Epithelial cell of proximal tubule (primary cell): ENCODE measurements at regions not wholly inside any gene's neighbourhood (a gene's known extent, or its start where the extent isn't known, plus 50 kb on each side); places are given as distances from the start of the nearest gene placed in this dataset.

Experiments used
- DNase-seq: peaks from one replicate; pipeline ENCODE4 v3.0.0-alpha.2; 2011; ENCODE audit warnings: low read depth
- H3K4me3 ChIP-seq: 2 replicates; pipeline ENCODE4 v1.5.1; 2011; ENCODE audit warnings: low read depth, mild to moderate bottlenecking, low read length
- TF ChIP-seq, protein P1 (sequence below): conservative IDR thresholded peaks from 2 replicates; pipeline ENCODE4 v1.5.1; 2012; ENCODE audit warnings: low read depth, mild to moderate bottlenecking, low read length

DNA sequence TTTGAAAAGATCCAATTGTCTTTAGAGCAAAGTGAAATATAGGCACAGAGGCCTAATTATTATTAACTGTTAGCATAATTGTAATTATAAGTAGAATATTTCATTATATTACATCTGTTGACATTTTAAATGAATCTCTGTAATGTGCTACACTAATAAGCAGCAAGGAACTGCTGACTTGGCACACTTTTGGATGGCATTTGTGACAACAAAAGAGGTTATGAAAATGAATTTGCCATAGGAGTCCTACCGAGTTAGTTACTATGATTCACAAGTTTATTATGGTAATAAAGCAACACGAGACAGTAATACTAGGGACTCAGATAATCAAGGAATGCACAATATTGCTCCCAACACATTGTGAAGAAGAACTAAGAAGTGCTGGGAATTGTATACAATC lies 213.8 kb upstream of the PCDH9 start:
- DNase-seq = no peak
- no peak overlapping the region for H3K4me3 ChIP-seq
- TF ChIP-seq, protein P1, sequence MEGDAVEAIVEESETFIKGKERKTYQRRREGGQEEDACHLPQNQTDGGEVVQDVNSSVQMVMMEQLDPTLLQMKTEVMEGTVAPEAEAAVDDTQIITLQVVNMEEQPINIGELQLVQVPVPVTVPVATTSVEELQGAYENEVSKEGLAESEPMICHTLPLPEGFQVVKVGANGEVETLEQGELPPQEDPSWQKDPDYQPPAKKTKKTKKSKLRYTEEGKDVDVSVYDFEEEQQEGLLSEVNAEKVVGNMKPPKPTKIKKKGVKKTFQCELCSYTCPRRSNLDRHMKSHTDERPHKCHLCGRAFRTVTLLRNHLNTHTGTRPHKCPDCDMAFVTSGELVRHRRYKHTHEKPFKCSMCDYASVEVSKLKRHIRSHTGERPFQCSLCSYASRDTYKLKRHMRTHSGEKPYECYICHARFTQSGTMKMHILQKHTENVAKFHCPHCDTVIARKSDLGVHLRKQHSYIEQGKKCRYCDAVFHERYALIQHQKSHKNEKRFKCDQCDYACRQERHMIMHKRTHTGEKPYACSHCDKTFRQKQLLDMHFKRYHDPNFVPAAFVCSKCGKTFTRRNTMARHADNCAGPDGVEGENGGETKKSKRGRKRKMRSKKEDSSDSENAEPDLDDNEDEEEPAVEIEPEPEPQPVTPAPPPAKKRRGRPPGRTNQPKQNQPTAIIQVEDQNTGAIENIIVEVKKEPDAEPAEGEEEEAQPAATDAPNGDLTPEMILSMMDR = no peak

DNA sequence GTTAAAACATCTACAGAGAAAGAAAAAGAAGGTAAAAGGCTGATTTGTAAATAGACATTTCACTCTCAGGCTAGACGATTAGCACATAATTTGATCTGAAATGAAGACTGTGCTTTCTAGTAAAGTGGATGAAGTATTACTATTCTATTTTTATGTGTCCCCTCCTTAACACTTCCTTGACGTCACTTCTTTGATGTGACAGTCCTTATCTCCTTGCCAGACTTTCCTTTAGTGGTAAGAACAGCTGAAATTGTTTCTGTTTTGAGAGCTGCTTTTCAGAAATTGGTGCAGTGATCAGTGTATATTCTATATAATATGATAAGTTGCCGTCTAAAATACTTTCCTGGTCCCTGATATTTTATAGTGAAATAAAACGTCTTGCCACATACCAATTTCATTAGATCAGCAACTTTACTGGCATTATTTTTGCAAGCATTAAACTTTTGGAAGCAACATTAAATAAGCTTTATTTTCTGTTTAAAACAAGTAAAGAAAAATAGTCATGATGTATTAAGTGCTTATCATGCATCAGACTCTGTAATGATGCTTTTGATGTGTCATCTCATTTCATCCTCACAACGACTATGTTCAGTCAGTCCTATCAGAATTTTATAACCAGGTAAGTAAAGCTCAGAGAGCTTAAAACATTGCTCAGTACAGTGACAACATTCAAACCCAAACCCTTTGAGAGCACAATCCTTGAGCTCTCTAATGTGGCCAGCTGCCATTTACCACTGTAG lies 210.3 kb upstream of the PCDH9 start:
- no peak for DNase-seq

DNA sequence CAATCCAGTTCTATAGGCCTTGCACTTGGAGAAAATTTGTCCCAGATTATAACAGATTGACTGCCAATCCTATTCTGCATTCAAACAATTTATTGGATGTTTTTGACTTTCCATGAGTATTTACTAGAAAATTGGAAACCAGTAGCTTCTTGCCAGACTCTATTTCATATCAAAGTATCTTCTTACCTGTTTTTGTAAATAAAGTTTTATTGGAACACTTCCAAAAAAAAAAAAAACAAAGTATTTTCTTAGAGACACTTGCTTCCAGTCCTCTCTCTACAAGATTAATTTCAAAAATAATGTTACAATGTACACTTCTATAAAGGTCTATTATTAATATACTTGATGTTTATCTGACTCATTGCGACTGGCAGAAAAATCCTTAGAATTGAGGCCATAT lies 209.2 kb upstream of the PCDH9 start:
- no peak for DNase-seq
- no peak overlapping the region for H3K4me3 ChIP-seq
- TF ChIP-seq, protein P1 = no peak

More for the DNA sequence above, 210.3 kb upstream of the PCDH9 start:
- H3K4me3 ChIP-seq = no peak overlapping the region
- TF ChIP-seq, protein P1 = no peak

DNA sequence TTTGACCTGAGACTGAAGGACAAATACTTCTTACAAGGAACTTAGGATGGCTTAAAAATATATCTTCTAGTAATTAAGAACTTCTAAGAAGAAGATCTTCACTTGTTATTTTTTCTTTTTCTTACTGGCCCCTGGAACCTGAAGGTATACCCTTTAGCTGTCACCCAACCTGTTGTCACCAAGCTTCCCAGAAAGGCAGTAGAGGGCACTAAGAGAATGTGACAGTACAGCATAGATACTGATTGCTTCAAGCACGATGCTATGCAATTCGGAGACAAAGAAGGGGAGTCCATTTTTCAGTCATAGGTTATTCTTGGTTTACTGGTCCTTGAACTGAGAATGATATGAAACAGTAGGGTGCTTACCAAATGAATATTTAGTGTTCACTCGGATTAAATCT lies 208.3 kb upstream of the PCDH9 start:
- TF ChIP-seq, protein P1 = peak; percentile 4
- no peak for DNase-seq
- no peak overlapping the region for H3K4me3 ChIP-seq

- TF ChIP-seq, protein P1 = no peak
- DNase-seq = no peak
- H3K4me3 ChIP-seq = no peak overlapping the region
These were observed 207.1 kb upstream of the PCDH9 start for GRCh38 chr13:67437244-67437643.

DNA sequence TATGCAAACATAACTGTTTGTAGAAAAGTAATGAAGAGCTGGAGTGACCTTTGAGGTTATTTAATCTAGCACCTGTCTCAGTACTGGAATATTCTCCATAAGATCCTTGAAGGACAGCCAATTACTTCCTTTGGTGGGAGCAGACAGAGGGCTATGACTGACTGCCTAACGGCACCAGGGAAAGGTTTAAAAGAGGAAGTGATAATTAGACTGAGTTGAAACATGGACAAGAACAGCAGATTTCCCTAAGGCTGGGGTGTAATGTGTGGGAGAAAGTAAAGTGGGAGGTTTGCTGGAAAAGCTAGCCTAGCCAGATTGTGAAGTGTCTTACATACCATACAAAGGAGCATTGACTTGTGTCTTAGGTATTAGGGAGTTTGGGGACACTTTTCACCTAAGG lies 191.3 kb upstream of the PCDH9 start:
- TF ChIP-seq, protein P1 = no peak
- DNase-seq = no peak
- no peak overlapping the region for H3K4me3 ChIP-seq
